GM12864 (cell line): ENCODE measurements at regions not wholly inside any gene's neighbourhood (a gene's known extent, or its start where the extent isn't known, plus 50 kb on each side); places are given as distances from the start of the nearest gene placed in this dataset.

ENCODE experiments used
- DNase-seq: peaks from one replicate; pipeline ENCODE4 v3.0.0-alpha.2; 2011; ENCODE audit warnings: low read depth
- H3K4me3 ChIP-seq: 2 replicates; pipeline ENCODE4 v1.5.1; 2011; ENCODE audit warnings: mild to moderate bottlenecking, low read depth, low read length, control low read depth
- TF ChIP-seq, protein P1 (sequence below): IDR thresholded peaks from 2 replicates; pipeline ENCODE4 v1.5.1; 2011; ENCODE audit warnings: low read depth, mild to moderate bottlenecking, moderate library complexity, low read length, control low read depth, inconsistent platforms; ENCODE audit errors: missing control alignments

DNA sequence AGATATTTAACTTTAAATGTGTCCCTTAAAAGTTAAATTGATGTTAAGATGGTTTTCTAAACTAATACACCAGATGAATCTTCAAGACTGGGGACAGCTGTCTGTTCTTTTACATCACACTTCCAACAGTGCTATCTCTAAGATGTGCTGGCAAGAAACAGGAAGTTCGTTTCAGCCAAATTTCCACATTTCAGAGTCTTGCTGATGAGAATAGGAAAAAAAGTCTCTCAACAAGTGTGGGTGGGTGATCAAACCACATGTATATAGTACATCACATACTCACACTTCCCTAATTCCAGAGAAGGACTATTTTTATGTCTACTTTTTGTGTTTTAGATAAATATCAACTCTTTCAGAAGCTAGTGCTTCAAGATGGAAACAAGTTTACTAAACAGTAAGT lies 1712.8 kb upstream of the TMEFF2 start:
- no peak overlapping the region for H3K4me3 ChIP-seq
- DNase-seq, result no peak
- TF ChIP-seq, protein P1, sequence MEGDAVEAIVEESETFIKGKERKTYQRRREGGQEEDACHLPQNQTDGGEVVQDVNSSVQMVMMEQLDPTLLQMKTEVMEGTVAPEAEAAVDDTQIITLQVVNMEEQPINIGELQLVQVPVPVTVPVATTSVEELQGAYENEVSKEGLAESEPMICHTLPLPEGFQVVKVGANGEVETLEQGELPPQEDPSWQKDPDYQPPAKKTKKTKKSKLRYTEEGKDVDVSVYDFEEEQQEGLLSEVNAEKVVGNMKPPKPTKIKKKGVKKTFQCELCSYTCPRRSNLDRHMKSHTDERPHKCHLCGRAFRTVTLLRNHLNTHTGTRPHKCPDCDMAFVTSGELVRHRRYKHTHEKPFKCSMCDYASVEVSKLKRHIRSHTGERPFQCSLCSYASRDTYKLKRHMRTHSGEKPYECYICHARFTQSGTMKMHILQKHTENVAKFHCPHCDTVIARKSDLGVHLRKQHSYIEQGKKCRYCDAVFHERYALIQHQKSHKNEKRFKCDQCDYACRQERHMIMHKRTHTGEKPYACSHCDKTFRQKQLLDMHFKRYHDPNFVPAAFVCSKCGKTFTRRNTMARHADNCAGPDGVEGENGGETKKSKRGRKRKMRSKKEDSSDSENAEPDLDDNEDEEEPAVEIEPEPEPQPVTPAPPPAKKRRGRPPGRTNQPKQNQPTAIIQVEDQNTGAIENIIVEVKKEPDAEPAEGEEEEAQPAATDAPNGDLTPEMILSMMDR, result no peak

DNA sequence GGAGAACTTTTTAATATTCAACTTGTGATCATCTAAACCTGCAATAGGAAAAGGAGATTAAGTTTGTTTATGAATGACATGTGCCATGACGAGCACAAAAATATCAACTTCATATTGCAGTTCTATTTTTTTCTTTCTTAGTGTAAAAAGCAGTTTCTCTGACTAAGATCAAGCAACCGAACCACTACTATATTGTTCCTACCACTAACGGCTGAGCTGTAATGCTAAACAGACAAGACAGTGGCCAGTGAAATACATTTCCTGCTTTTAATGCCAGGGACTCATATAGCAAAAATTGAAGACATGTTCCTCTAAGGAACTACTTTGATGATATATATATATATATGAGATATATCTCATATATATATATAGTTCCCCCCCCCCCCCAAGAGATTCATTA lies 1705.6 kb upstream of the TMEFF2 start:
- TF ChIP-seq, protein P1, result no peak
- no peak overlapping the region for H3K4me3 ChIP-seq
- DNase-seq, result no peak

DNA sequence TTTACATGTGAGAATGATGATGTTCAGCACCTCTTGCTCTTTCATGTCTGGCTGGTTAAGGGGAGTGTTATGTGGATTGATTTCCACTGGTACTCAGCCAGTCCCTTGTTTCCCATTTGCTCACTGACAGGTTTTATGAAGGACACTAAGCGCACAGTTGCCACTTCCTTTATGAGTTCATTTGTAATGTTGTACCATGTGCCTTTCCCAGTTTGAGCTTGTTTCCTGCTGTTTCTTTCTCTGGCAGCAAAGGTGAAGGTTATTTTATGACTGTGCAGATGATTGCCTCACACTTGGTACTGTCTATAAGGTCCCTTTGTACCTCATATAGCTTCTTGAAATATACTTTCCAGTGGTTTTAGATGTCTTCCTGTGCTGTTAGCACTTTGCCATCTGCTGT lies 1700.5 kb upstream of the TMEFF2 start:
- DNase-seq, result no peak

DNA sequence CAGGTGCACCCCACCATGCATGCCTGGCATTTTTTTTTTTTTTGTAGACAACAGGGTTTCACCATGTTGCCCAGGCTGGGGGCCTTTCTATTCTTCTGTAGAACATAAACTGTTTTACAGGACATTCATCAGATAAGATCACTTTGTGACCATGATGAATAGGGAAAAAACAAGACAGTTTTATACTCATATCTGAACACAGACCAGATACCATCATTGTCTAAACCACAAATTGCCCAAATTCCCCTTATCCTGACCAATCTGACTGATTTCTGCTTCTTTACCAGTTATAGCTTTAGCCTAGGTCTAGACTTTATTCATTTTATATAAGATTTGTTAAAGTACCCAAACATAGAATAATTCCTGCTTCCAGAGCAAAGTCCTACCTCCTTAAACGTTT lies 1699.3 kb upstream of the TMEFF2 start:
- DNase-seq, result no peak
- TF ChIP-seq, protein P1, result no peak

More for the DNA sequence above, 1700.5 kb upstream of the TMEFF2 start:
- TF ChIP-seq, protein P1, result no peak
- H3K4me3 ChIP-seq, result no peak overlapping the region

DNA sequence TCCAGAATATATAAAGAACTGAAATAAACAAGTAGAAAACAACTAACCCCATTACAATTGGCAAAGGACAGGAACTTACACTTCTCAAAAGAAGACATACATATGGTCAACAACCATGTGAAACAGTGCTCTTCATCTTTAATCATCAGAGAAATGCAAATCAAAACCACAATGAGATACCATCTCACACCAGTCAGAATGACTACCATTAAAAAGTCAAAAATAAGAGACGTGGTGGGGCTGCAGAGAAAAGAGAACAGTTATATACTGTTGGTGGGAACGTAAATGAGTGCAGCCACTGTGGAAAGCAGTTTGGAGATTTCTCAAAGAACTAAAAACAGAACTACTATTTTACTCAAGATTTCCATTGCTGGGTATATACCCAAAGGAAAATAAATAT lies 1696.3 kb upstream of the TMEFF2 start:
- H3K4me3 ChIP-seq, result no peak overlapping the region
- TF ChIP-seq, protein P1, result no peak
- no peak for DNase-seq

More for the DNA sequence above, 1699.3 kb upstream of the TMEFF2 start:
- H3K4me3 ChIP-seq, result no peak overlapping the region

DNA sequence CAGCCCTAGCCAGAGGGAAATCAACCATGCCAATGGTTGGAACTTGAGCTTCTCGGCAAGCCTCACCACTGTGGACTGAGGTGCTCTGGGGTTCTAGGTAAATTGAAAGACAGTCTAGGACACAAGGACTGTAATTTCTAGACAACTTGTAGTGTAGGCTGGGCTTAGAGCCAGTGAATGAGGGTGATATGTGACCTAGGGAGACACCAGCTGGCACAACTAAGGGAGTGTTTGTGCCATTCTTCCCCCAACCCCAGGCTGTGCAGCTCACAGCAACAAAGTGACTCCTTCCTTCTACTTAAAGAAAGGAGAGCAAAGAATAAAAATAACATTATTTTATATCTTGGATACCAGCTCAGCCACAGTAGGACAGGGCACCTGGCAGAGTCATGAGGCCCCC lies 1690.7 kb upstream of the TMEFF2 start:
- H3K4me3 ChIP-seq, result no peak overlapping the region
- TF ChIP-seq, protein P1, result no peak
- no peak for DNase-seq

DNA sequence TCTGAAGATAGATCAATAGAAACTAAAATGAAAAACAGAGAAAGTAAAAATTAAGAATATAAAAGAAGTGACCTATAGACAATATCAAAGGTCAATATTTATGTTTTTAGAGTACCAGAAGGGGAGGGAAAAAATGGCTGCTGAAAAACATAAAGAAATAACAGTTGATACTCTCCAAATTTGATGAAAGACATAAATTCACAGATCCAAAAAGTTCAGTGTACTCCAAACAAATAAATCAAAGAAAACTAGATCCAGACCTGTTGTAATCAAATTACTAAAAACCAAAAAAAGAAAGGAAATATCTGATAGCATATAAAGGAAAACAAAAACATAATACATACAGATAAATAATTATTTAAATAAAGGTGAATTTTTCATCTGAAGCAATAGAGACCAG lies 1689.1 kb upstream of the TMEFF2 start:
- no peak for DNase-seq
- TF ChIP-seq, protein P1, result no peak
- no peak overlapping the region for H3K4me3 ChIP-seq
